ENCODE measurements at regions not wholly inside any gene's neighbourhood (a gene's known extent, or its start where the extent isn't known, plus 50 kb on each side); places are given as distances from the start of the nearest gene placed in this dataset.

DNA sequence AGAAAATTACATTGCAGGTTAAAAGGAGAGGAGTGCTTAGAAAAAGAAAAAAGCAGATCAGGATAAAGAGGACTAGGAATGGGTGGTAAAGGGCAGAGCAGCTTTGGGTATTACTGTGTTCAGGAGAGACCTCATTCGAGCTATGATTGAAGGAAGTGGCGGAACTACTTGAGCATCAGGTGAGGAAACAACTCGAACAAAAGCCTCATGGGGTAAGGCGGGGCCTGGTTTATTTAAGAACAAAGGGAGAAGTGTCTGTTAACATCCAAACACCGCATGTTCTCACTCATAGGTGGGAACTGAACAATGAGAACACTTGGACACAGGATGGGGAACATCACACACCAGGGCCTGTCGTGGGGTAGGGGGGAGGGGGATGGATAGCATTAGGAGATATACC, 444.6 kb upstream of the CCDC196 start:
- TF ChIP-seq, protein P1, sequence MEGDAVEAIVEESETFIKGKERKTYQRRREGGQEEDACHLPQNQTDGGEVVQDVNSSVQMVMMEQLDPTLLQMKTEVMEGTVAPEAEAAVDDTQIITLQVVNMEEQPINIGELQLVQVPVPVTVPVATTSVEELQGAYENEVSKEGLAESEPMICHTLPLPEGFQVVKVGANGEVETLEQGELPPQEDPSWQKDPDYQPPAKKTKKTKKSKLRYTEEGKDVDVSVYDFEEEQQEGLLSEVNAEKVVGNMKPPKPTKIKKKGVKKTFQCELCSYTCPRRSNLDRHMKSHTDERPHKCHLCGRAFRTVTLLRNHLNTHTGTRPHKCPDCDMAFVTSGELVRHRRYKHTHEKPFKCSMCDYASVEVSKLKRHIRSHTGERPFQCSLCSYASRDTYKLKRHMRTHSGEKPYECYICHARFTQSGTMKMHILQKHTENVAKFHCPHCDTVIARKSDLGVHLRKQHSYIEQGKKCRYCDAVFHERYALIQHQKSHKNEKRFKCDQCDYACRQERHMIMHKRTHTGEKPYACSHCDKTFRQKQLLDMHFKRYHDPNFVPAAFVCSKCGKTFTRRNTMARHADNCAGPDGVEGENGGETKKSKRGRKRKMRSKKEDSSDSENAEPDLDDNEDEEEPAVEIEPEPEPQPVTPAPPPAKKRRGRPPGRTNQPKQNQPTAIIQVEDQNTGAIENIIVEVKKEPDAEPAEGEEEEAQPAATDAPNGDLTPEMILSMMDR (IDR thresholded peaks at IDR 0.05): no peak
- no peak for TF ChIP-seq ZFX (IDR thresholded peaks at IDR 0.05; ENCODE audit: borderline replicate concordance)

All from 22Rv1 (cell line).